ENCODE measurements at regions not wholly inside any gene's neighbourhood (a gene's known extent, or its start where the extent isn't known, plus 50 kb on each side); places are given as distances from the start of the nearest gene placed in this dataset.

GRCh38 chr7:67724955-67725354 lies 728.3 kb downstream of the TYW1 start:
- ATAC-seq = no peak

GRCh38 chr7:67725423-67725822 lies 728.8 kb downstream of the TYW1 start:
- intact Hi-C loops (cut with DNase I) = no loop called here
- no peak overlapping the region for H3K4me3 ChIP-seq
- no peak for ATAC-seq

More at GRCh38 chr7:67724955-67725354, 728.3 kb downstream of the TYW1 start:
- H3K4me3 ChIP-seq = no peak overlapping the region
- intact Hi-C loops (cut with DNase I) = no loop called here
- TF ChIP-seq CTCF (IDR thresholded peaks at IDR 0.05) = no peak
- H3K36me3 ChIP-seq = no peaks in the 10 kb centered on the region
- DNase-seq = no peak
- H3K27me3 ChIP-seq = no peaks in the 10 kb centered on the region
- H3K27ac ChIP-seq = no peak overlapping the region
- no peaks in the 10 kb centered on the region for H3K4me1 ChIP-seq
- H3K9me3 ChIP-seq = peaks cover 0 to 3% of the 10 kb centered on the region in 2 donors

DNA sequence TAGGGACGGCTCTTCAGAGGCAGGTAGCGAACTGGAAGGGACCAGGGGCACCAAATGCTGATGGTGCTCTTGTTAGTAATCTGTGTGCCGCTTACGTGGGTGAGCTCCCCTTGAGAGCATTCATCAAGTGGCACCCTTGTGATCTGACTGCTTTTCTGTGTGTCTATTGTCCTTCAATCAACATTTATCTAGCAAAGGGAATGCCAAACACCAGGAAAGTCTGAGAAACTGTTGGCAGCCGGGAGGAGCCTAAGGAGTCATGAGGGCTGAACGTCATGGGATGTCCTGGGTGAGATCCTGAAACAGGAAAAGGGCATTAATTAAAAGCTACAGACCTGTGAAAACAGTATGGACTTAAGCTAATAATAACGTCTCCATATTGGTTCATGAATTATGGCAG lies 733.1 kb downstream of the TYW1 start:
- H3K36me3 ChIP-seq = no peaks in the 10 kb centered on the region
- H3K27me3 ChIP-seq = no peaks in the 10 kb centered on the region
- DNase-seq = no peak
- H3K4me3 ChIP-seq = no peak overlapping the region
- H3K9me3 ChIP-seq = peaks cover 0 to 3% of the 10 kb centered on the region in 2 donors
- intact Hi-C loops (cut with DNase I) = no loop called here
- no peak overlapping the region for H3K27ac ChIP-seq
- no peaks in the 10 kb centered on the region for H3K4me1 ChIP-seq
- no peak for TF ChIP-seq CTCF (IDR thresholded peaks at IDR 0.05)
- ATAC-seq = no peak

More at GRCh38 chr7:67725423-67725822, 728.8 kb downstream of the TYW1 start:
- Histone ChIP-seq H3K27me3 (no peaks in the 10 kb centered on the region), H3K9me3 (peaks cover 0 to 3% of the 10 kb centered on the region in 2 donors), H3K4me1 (no peaks in the 10 kb centered on the region), H3K36me3 (no peaks in the 10 kb centered on the region), H3K27ac (no peak overlapping the region)
- TF ChIP-seq CTCF (IDR thresholded peaks at IDR 0.05) = no peak
- no peak for DNase-seq

- no peak for ATAC-seq
- intact Hi-C loops (cut with DNase I) = no loop called here
These were observed 735.1 kb downstream of the TYW1 start for GRCh38 chr7:67731704-67732103.

DNA sequence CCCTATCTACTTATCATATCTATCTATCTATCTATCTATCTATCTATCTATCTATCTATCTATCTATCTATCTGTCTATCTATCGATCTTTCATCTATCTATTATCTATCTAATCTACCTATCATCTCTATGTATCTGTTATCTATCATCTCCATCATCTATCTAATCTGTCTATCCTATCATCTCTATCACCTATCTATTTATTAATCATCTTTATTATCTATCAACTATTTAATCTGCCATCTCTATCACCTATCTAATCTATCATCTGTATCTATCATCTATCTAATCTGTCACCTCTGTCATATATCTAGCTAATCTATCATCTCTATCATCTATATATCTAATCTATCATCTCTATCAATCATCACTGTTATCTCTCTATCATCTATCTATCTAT lies 736.3 kb downstream of the TYW1 start:
- intact Hi-C loops (cut with DNase I) = no loop called here
- no peak for TF ChIP-seq CTCF (IDR thresholded peaks at IDR 0.05)
- Histone ChIP-seq H3K36me3 (no peaks in the 10 kb centered on the region), H3K4me1 (no peaks in the 10 kb centered on the region), H3K27me3 (no peaks in the 10 kb centered on the region), H3K9me3 (peaks cover 0 to 9% of the 10 kb centered on the region in 2 donors), H3K27ac (no peak overlapping the region), H3K4me3 (no peak overlapping the region)
- DNase-seq = no peak
- no peak for ATAC-seq

More at GRCh38 chr7:67731704-67732103, 735.1 kb downstream of the TYW1 start:
- Histone ChIP-seq H3K4me3 (no peak overlapping the region), H3K27ac (no peak overlapping the region), H3K27me3 (no peaks in the 10 kb centered on the region), H3K36me3 (no peaks in the 10 kb centered on the region), H3K4me1 (no peaks in the 10 kb centered on the region), H3K9me3 (peaks cover 0 to 3% of the 10 kb centered on the region in 2 donors)
- no peak for TF ChIP-seq CTCF (IDR thresholded peaks at IDR 0.05)
- no peak for DNase-seq
